ENCODE measurements at regions not wholly inside any gene's neighbourhood (a gene's known extent, or its start where the extent isn't known, plus 50 kb on each side); places are given as distances from the start of the nearest gene placed in this dataset.

DNA sequence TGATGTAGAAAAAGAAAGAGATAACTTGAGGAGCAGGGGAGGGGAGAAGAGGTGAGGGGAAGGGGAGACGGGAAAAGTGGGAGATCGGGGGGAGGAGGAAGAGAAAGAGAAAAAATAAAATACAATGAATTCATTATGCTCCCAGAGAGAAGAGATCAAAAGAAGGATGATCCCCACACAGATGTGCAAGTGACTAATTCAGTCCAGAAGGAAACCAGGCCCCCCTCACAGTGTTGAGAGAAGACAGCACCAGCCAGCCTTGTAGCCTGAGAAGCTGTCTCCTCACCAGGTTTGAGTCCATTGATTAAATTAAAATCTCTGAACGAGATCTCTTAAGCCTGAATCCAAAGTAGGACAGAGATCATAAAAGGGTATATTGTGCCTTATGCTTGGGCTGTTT lies 333.7 kb upstream of the NBEA start:
- TF ChIP-seq, protein P1, sequence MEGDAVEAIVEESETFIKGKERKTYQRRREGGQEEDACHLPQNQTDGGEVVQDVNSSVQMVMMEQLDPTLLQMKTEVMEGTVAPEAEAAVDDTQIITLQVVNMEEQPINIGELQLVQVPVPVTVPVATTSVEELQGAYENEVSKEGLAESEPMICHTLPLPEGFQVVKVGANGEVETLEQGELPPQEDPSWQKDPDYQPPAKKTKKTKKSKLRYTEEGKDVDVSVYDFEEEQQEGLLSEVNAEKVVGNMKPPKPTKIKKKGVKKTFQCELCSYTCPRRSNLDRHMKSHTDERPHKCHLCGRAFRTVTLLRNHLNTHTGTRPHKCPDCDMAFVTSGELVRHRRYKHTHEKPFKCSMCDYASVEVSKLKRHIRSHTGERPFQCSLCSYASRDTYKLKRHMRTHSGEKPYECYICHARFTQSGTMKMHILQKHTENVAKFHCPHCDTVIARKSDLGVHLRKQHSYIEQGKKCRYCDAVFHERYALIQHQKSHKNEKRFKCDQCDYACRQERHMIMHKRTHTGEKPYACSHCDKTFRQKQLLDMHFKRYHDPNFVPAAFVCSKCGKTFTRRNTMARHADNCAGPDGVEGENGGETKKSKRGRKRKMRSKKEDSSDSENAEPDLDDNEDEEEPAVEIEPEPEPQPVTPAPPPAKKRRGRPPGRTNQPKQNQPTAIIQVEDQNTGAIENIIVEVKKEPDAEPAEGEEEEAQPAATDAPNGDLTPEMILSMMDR (IDR thresholded peaks at IDR 0.05), result no peak
- Mint-ChIP-seq H3K27ac (ENCODE audit: unreplicated experiment) (no peak overlapping the region), H3K9me3 (ENCODE audit: low read depth) (peaks cover 3% of the 10 kb centered on the region), H3K4me3 (ENCODE audit: unreplicated experiment) (no peak overlapping the region), H3K4me1 (ENCODE audit: low read depth) (peaks cover 17% of the 10 kb centered on the region), H3K27me3 (ENCODE audit: low read depth) (peaks cover 6% of the 10 kb centered on the region), H3K36me3 (ENCODE audit: low read depth) (no peaks in the 10 kb centered on the region)
- DNase-seq (ENCODE audit: low spot score), result no peak

DNA sequence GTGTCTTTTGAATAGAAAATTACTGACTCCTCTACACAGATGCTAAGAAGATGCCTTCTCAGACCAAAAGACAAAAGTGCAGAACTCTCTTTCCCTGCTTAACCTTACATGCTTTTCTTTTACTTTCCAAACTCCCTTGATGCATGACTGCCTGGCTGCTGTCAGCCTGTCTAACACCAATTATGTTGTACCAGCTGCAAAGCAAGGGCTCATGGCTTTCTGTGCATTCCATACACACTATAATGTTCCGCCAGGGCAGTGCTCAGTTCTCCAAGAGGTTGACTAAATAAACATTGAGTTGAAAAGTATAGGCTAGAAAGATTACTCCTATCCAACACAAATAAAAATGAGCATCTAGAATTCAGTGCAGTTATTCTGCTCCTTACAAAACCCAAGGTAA lies 330.4 kb upstream of the NBEA start:
- DNase-seq (ENCODE audit: low spot score), result no peak
- H3K27ac Mint-ChIP-seq (ENCODE audit: unreplicated experiment), result no peak overlapping the region
- peaks cover under 1% of the 10 kb centered on the region for H3K27me3 Mint-ChIP-seq (ENCODE audit: low read depth)
- H3K36me3 Mint-ChIP-seq (ENCODE audit: low read depth), result no peaks in the 10 kb centered on the region
- peak overlapping the region; percentile 3 for H3K4me3 Mint-ChIP-seq (ENCODE audit: unreplicated experiment)
- H3K4me1 Mint-ChIP-seq (ENCODE audit: low read depth), result peaks cover 17% of the 10 kb centered on the region
- TF ChIP-seq, protein P1 (IDR thresholded peaks at IDR 0.05), result no peak
- no peaks in the 10 kb centered on the region for H3K9me3 Mint-ChIP-seq (ENCODE audit: low read depth)

DNA sequence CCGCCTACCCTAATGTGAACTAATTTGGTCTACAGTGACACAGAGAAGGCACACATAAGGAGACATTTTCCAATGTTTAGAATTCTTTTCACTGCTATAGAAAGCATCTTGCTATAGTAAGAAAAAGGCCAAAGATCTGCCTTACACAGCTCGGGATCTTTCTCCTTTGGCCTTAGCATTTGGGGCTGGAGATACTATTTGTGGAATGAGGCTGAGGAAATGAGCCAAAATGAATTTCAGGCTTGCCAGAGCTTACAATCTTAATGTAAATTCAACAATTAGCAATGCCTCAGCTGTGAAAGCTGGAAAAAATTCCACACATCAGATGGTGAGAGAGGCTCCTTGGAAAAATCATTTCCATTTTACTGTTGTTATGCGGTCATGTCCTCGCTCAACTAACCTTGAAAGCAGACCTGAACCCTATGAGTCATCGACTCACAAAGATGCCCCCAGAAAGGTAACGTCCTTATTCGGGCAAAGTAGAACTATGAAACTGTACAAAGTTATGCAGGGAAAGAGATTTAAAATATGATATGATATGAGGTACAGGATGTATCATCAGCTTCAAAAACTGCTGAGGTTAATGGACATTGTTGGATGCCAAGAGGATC lies 324.5 kb upstream of the NBEA start:
- Mint-ChIP-seq H3K4me3 (ENCODE audit: unreplicated experiment) (no peak overlapping the region), H3K36me3 (ENCODE audit: low read depth) (no peaks in the 10 kb centered on the region), H3K4me1 (ENCODE audit: low read depth) (peaks cover 12% of the 10 kb centered on the region), H3K9me3 (ENCODE audit: low read depth) (no peaks in the 10 kb centered on the region), H3K27me3 (ENCODE audit: low read depth) (peaks cover 3% of the 10 kb centered on the region), H3K27ac (ENCODE audit: unreplicated experiment) (no peak overlapping the region)
- DNase-seq (ENCODE audit: low spot score), result no peak
- TF ChIP-seq, protein P1 (IDR thresholded peaks at IDR 0.05), result no peak

DNA sequence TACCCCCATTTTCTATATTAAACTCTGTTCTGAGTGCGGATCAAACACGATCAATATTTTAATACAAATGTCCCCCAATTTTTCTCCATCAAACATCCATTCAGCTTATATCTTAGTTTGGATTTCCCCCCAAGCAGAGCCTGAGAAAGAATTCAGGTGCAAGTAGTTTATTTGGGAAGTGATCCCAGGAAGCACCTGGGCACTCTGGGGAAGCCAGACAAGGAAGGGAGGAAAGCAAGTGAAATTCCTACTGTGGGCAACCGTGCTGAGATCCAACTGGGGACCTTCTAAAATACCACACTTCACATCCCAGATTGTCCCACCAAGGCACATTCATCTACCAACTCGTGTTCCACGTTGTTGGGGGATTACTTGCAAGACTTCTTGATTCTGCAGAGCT lies 323.4 kb upstream of the NBEA start:
- TF ChIP-seq, protein P1 (IDR thresholded peaks at IDR 0.05), result no peak

DNA sequence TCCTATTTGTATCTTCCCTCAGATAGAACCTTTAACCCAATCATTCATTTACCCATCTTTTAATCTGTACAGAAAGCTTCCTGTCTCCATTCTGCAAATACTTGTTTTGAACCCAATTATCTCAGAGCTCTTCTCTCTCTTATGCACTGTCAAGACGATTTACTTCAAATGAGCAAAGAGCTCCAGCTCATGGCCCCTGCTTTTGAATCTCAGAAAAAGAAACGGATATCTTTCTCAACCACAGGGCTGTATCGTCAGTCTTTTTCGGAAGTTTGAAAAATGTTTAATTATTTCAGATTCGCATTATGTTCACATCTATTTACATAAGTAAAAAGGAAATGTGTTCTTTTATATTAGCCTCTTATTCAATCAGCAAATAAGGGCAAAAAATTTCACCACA lies 322.7 kb upstream of the NBEA start:
- TF ChIP-seq, protein P1 (IDR thresholded peaks at IDR 0.05), result no peak
- peaks cover 3% of the 10 kb centered on the region for H3K27me3 Mint-ChIP-seq (ENCODE audit: low read depth)
- no peaks in the 10 kb centered on the region for H3K36me3 Mint-ChIP-seq (ENCODE audit: low read depth)
- peaks cover 11% of the 10 kb centered on the region for H3K4me1 Mint-ChIP-seq (ENCODE audit: low read depth)
- no peak overlapping the region for H3K27ac Mint-ChIP-seq (ENCODE audit: unreplicated experiment)
- no peak for DNase-seq (ENCODE audit: low spot score)
- no peak overlapping the region for H3K4me3 Mint-ChIP-seq (ENCODE audit: unreplicated experiment)
- H3K9me3 Mint-ChIP-seq (ENCODE audit: low read depth), result no peaks in the 10 kb centered on the region

More for the DNA sequence above, 323.4 kb upstream of the NBEA start:
- Mint-ChIP-seq H3K4me3 (ENCODE audit: unreplicated experiment) (no peak overlapping the region), H3K27ac (ENCODE audit: unreplicated experiment) (no peak overlapping the region), H3K36me3 (ENCODE audit: low read depth) (no peaks in the 10 kb centered on the region), H3K9me3 (ENCODE audit: low read depth) (no peaks in the 10 kb centered on the region), H3K4me1 (ENCODE audit: low read depth) (peaks cover 11% of the 10 kb centered on the region), H3K27me3 (ENCODE audit: low read depth) (peaks cover 3% of the 10 kb centered on the region)
- no peak for DNase-seq (ENCODE audit: low spot score)
